Heart left ventricle (tissue), 13 donors: ENCODE measurements at regions not wholly inside any gene's neighbourhood (a gene's known extent, or its start where the extent isn't known, plus 50 kb on each side); places are given as distances from the start of the nearest gene placed in this dataset.

ENCODE experiments used
- CTCF ChIP-seq, 12 donors: fragments of 200-600 bp; sonication (generic) in 4 of 12; IDR thresholded peaks; one replicate each; pipeline versions ENCODE4 v1.5.0 to v1.8.0; 2018 to 2022; ENCODE audit warnings: antibody characterized with exemption in 12 of 12, mild to moderate bottlenecking in 5 of 12
- POLR2A ChIP-seq, 2 donors: fragments of 450-650 bp; IDR thresholded peaks; one replicate each; pipeline ENCODE4 v1.6.1; 2017; ENCODE audit warnings: antibody characterized with exemption in 2 of 2, mild to moderate bottlenecking in 2 of 2, moderate library complexity in 2 of 2
- donor health status: ischemic (EF 13 %, LVEDD 7.1; RV severe dilation, severe dysfunction).
- donor health status: DM: no; HTN: yes; CAD: no.
- donor health status: DM: no; HTN: no; CAD: no.
- donor health status: ischemic (EF 25% LVEDD 6.9; RV normal size, moderate dysfunction).
- donor health status: ischemic (EF 25% LVEDD 5.7; RV mildly dilated, moderate dysfunction).
- donor health status: ischemic (EF 35%, LVEDD 5.7; RV mildly dilated, moderate dysfunction).
- donor health status: nonischemic (EF 11% LVEDD 7.7; RV severe dilation, severe dysfunction).
- donor health status: DM: yes; HTN: yes; CAD: no.
- donor health status: PGD.
- donor health status: ischemic (EF 29% LVEDD 5.4; RV normal size, mild dysfunction).
- donor health status: nonischemic (EF 23%, LVEDD 6.1; RV moderate dilation, normal function).

DNA sequence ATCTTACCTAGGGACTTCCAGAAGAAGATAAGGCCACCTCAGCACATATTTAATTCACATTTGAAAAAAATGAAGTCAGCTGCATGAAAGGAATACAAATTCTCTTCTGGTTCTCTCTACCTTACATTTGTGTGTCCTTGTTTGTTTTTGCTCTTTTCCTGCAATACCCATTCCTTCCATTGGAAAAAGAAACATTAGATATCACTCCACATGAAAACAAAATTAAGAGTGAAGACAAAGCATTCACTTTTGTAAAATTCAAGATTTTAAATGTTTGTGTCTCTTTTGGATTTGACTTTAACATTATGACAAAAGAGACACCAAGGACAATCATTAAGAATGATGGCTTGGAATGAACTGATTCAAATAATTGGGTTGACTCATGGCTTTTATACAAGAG is 1351.8 kb downstream of the FSTL5 start:
- TF ChIP-seq CTCF (IDR thresholded peaks at IDR 0.05) (no peak), POLR2A (IDR thresholded peaks at IDR 0.05) (no peak)
